ENCODE measurements at regions not wholly inside any gene's neighbourhood (a gene's known extent, or its start where the extent isn't known, plus 50 kb on each side); places are given as distances from the start of the nearest gene placed in this dataset.

- no peaks in the 10 kb centered on the region for H3K9me3 ChIP-seq
- H3K27ac ChIP-seq: no peak overlapping the region
- TF ChIP-seq, protein P1, sequence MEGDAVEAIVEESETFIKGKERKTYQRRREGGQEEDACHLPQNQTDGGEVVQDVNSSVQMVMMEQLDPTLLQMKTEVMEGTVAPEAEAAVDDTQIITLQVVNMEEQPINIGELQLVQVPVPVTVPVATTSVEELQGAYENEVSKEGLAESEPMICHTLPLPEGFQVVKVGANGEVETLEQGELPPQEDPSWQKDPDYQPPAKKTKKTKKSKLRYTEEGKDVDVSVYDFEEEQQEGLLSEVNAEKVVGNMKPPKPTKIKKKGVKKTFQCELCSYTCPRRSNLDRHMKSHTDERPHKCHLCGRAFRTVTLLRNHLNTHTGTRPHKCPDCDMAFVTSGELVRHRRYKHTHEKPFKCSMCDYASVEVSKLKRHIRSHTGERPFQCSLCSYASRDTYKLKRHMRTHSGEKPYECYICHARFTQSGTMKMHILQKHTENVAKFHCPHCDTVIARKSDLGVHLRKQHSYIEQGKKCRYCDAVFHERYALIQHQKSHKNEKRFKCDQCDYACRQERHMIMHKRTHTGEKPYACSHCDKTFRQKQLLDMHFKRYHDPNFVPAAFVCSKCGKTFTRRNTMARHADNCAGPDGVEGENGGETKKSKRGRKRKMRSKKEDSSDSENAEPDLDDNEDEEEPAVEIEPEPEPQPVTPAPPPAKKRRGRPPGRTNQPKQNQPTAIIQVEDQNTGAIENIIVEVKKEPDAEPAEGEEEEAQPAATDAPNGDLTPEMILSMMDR (IDR thresholded peaks at IDR 0.05): no peak
- no peak for ATAC-seq
- H3K4me1 ChIP-seq: no peaks in the 10 kb centered on the region
- H3K4me3 ChIP-seq: no peak overlapping the region
- no peaks in the 10 kb centered on the region for H3K36me3 ChIP-seq
- H3K27me3 ChIP-seq: no peaks in the 10 kb centered on the region
- intact Hi-C loops (cut with DNase I): no loop called here
- DNase-seq: no peak
Observed at GRCh38 chr7:118758582-118758981, 534.1 kb downstream of the ANKRD7 start.

GRCh38 chr7:118759921-118760320 lies 535.4 kb downstream of the ANKRD7 start:
- Histone ChIP-seq H3K27me3 (no peaks in the 10 kb centered on the region), H3K9me3 (no peaks in the 10 kb centered on the region), H3K4me1 (no peaks in the 10 kb centered on the region), H3K4me3 (no peak overlapping the region), H3K36me3 (no peaks in the 10 kb centered on the region), H3K27ac (no peak overlapping the region)
- intact Hi-C loops (cut with DNase I): no loop called here
- no peak for DNase-seq
- ATAC-seq: no peak
- TF ChIP-seq, protein P1 (IDR thresholded peaks at IDR 0.05): no peak

DNA sequence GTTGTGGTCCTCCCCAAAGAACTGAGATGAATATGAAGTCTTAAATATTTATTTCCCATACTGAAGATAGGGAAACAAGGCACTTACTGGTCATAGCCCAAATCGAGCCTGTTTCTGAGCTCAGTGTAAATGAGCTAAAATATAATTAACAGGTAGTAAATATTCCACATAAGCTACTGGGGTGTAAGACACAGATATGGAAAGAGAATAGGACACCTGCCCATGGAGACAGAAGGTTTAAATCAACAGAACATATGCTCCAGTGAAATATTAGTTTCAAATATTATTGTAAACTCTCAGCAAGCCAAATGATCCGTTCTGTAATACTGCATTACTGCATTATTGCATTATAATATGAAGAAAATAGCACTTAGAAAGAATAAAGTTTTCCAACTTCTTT lies 537.9 kb downstream of the ANKRD7 start:
- TF ChIP-seq, protein P1 (IDR thresholded peaks at IDR 0.05): no peak
- H3K27ac ChIP-seq: no peak overlapping the region
- DNase-seq (no peak), ATAC-seq (no peak)
- no peak overlapping the region for H3K4me3 ChIP-seq
- H3K27me3 ChIP-seq: no peaks in the 10 kb centered on the region
- intact Hi-C loops (cut with DNase I): no loop called here
- H3K4me1 ChIP-seq: no peaks in the 10 kb centered on the region
- H3K9me3 ChIP-seq: no peaks in the 10 kb centered on the region
- no peaks in the 10 kb centered on the region for H3K36me3 ChIP-seq

DNA sequence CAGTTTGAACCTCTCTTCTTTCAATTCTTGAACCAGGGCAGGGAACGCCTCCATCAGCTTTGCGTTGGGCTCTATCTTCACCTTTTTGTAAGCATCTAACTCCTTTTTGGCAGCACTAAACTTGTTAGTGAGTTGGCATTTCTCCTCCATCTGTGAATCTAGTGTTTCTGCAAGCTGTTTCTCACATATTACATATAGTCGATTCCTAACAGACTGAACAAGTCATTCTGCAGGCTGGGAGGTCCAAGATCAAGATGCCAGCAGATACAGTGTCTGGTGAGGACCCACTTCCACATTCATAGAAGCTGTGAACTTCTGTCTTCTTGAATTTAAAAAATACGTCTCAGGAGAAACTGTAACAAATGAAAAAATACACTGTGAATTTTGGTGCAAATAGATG lies 539.7 kb downstream of the ANKRD7 start:
- no peaks in the 10 kb centered on the region for H3K27me3 ChIP-seq
- no peak overlapping the region for H3K4me3 ChIP-seq
- H3K27ac ChIP-seq: no peak overlapping the region
- no peaks in the 10 kb centered on the region for H3K4me1 ChIP-seq
- no peak for ATAC-seq
- TF ChIP-seq, protein P1 (IDR thresholded peaks at IDR 0.05): no peak
- intact Hi-C loops (cut with DNase I): no loop called here
- no peak for DNase-seq
- H3K9me3 ChIP-seq: no peaks in the 10 kb centered on the region
- no peaks in the 10 kb centered on the region for H3K36me3 ChIP-seq

- intact Hi-C loops (cut with DNase I): no loop called here
- Histone ChIP-seq H3K27ac (no peak overlapping the region), H3K36me3 (no peaks in the 10 kb centered on the region), H3K4me1 (no peaks in the 10 kb centered on the region), H3K27me3 (no peaks in the 10 kb centered on the region), H3K9me3 (no peaks in the 10 kb centered on the region), H3K4me3 (no peak overlapping the region)
- TF ChIP-seq, protein P1 (IDR thresholded peaks at IDR 0.05): no peak
- DNase-seq: no peak
- no peak for ATAC-seq
Observed at GRCh38 chr7:118771672-118772071, 547.2 kb downstream of the ANKRD7 start.

DNA sequence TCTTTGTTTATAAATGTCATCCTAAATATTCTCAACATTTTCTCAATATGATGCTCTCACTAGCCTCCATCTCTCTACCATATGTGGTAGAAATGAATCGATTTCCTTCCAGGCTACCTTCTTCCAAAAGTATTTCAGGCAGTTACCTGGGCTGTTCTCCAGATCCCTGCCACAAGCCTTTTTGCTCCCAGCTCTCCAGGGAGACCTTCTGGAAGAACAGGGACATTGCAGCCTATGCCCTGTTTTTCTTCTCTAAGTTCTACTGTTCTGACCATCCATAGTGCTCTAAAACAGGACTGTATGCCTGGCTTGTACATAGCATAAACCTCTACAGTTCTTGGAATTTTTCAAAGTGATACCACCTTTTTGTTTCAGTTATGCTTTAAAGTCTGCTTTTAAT lies 552.8 kb downstream of the ANKRD7 start:
- intact Hi-C loops (cut with DNase I): no loop called here
- TF ChIP-seq, protein P1 (IDR thresholded peaks at IDR 0.05): no peak
- no peak for ATAC-seq
- H3K4me1 ChIP-seq: no peaks in the 10 kb centered on the region
- H3K36me3 ChIP-seq: no peaks in the 10 kb centered on the region
- no peak overlapping the region for H3K4me3 ChIP-seq
- no peak overlapping the region for H3K27ac ChIP-seq
- H3K9me3 ChIP-seq: no peaks in the 10 kb centered on the region
- no peaks in the 10 kb centered on the region for H3K27me3 ChIP-seq
- no peak for DNase-seq
